ENCODE measurements at regions not wholly inside any gene's neighbourhood (a gene's known extent, or its start where the extent isn't known, plus 50 kb on each side); places are given as distances from the start of the nearest gene placed in this dataset.
"Not testable (repeated sequence)": the region's sequence is repeated elsewhere in the genome, so short reads cannot be mapped to it uniquely, and the experiment has no call there.

DNA sequence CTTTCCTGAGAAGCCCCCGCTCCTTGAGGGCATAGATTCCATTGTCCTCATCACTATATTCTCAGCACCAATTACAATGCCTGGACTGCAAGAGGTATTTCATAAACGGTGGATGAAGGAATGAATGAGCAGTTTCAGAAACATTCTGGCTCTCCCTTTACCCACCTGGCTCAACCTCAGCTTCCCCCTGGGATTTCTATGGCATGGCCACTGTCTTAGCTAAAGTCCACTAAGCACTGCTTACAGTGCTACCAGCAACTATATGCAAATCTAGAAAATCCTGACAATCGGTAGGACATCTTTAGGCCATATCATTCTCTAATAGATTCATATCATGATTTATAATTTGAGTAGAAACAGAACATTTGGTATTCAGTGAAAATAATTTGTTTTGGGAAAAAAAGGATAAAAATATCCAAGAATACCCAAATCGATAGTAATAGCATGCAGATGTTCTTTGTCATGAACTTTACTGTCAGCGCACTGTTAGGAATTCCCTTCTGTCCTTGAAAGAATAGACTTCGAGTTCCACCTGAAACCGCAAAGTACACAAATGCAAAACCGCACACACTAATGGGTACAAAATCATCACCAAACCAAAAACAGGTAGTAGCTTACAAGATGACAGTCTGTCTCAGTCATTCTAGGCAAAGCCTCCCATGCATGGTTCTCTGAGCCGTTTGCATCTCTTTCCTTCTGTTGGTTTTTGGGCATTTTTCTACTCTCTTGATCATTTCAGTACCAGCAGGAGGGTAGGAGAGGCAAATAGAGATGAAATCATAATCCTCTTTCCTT lies 303.6 kb upstream of the ID2 start:
- TF ChIP-seq, protein P1, sequence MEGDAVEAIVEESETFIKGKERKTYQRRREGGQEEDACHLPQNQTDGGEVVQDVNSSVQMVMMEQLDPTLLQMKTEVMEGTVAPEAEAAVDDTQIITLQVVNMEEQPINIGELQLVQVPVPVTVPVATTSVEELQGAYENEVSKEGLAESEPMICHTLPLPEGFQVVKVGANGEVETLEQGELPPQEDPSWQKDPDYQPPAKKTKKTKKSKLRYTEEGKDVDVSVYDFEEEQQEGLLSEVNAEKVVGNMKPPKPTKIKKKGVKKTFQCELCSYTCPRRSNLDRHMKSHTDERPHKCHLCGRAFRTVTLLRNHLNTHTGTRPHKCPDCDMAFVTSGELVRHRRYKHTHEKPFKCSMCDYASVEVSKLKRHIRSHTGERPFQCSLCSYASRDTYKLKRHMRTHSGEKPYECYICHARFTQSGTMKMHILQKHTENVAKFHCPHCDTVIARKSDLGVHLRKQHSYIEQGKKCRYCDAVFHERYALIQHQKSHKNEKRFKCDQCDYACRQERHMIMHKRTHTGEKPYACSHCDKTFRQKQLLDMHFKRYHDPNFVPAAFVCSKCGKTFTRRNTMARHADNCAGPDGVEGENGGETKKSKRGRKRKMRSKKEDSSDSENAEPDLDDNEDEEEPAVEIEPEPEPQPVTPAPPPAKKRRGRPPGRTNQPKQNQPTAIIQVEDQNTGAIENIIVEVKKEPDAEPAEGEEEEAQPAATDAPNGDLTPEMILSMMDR (conservative IDR thresholded peaks at IDR 0.05; ENCODE audit: control insufficient read depth, insufficient read depth, low read depth, low read length) = no peak
- H3K4me3 ChIP-seq (ENCODE audit: control insufficient read depth, low read depth, low read length) = no peak overlapping the region
- no peak for DNase-seq (ENCODE audit: low read depth)

DNA sequence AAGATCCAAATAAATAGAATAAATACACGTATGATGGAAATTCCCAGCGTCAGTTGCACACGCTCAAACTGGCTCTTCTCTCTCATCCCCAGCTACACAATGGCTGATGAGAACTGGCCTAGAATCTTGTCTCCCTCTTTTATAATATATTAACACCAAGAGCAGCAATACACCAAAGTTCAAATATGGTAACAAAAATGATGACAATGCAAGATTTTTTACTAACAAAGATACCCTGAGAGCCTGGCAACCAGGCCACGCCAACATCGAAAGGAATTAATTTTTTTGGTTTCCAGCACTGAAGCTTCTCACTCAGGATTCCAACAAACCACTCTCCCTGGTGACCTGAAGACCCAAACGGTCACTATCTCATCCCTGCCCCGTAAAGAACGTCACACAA lies 302.7 kb upstream of the ID2 start:
- TF ChIP-seq, protein P1 (conservative IDR thresholded peaks at IDR 0.05; ENCODE audit: control insufficient read depth, insufficient read depth, low read depth, low read length) = no peak
- H3K4me3 ChIP-seq (ENCODE audit: control insufficient read depth, low read depth, low read length) = no peak overlapping the region

DNA sequence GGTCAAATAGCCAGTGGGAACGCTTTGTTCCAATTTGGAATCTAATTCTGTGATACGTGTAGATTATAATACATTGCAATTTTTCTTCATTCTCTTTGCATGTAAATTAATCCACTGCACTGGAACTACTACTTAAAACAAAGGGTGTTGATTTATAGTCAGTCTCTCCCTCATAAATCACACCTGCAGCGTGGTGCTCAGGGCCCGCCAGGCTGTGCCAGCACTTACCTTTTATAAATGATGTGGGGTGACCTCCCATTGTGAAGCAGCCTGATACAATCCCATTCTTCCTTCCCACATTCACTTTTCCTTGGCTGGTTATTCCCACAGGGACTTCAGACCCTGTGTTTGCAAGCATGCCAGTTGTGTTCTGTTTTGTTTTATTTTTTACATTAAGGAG lies 302.3 kb upstream of the ID2 start:
- TF ChIP-seq, protein P1 (conservative IDR thresholded peaks at IDR 0.05; ENCODE audit: control insufficient read depth, insufficient read depth, low read depth, low read length) = no peak
- H3K4me3 ChIP-seq (ENCODE audit: control insufficient read depth, low read depth, low read length) = no peak overlapping the region
- DNase-seq (ENCODE audit: low read depth) = no peak

More for the DNA sequence above, 302.7 kb upstream of the ID2 start:
- DNase-seq (ENCODE audit: low read depth) = no peak

DNA sequence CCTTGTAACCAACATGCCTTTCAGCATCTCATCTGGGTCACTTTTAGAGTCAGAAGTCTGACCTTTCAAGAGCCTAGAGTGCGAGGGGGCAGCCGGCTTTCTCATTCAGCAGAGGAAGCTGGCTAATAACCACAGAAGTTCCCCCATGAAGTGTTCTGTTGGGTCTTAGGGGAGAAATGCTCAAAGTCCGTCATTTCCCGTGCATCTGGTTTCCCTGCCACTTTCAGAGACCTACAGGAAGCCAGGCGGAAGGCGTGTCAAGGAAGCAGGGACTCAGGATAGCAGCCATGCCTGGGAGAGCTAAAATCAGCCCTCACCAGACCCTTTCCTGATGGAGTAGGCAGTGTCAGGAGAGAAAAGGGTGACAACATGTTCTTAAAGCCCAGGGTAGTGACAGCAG lies 301.8 kb upstream of the ID2 start:
- no peak overlapping the region for H3K4me3 ChIP-seq (ENCODE audit: control insufficient read depth, low read depth, low read length)
- TF ChIP-seq, protein P1 (conservative IDR thresholded peaks at IDR 0.05; ENCODE audit: control insufficient read depth, insufficient read depth, low read depth, low read length) = no peak
- no peak for DNase-seq (ENCODE audit: low read depth)

DNA sequence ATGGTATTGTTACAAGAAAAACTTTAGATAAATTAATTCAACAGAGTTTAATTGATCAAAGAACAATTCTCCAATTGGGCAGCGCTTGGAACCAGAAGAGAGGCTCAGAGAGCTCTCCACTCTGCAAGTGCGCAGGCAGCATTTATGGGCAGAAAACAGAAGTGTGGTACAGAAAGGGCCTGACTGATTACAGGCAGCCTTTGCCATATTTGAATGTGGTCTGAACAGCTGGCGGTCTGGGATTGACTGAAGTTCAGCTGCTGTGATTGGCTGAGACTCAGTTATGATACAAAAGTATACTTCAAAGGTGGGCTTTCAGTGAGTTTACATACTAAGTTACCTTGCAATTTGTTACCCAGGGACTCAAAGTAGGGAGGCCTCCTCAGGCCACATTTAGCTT lies 301.3 kb upstream of the ID2 start:
- no peak overlapping the region for H3K4me3 ChIP-seq (ENCODE audit: control insufficient read depth, low read depth, low read length)
- no peak for DNase-seq (ENCODE audit: low read depth)
- TF ChIP-seq, protein P1 (conservative IDR thresholded peaks at IDR 0.05; ENCODE audit: control insufficient read depth, insufficient read depth, low read depth, low read length) = no peak

DNA sequence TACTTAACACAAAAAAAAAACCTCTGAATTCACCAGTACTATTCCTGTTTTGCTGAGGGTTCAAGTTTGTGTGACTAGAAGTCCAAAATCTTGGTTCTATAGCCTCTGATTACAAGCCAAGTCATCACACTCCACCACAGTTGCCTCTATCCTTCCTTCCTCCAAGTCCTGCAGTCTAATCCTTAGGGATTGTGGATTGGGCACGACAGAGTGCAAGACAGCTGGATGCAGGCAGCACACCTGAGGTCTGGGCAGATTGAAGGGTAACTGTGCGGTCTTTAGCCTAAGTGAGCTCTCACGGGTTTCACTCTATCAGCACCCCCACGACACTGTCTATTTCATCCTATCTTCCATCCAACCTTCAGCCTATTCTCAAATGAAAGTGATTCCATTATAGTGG lies 299.4 kb upstream of the ID2 start:
- DNase-seq (ENCODE audit: low read depth) = no peak
- TF ChIP-seq, protein P1 (conservative IDR thresholded peaks at IDR 0.05; ENCODE audit: control insufficient read depth, insufficient read depth, low read depth, low read length) = no peak
- no peak overlapping the region for H3K4me3 ChIP-seq (ENCODE audit: control insufficient read depth, low read depth, low read length)

DNA sequence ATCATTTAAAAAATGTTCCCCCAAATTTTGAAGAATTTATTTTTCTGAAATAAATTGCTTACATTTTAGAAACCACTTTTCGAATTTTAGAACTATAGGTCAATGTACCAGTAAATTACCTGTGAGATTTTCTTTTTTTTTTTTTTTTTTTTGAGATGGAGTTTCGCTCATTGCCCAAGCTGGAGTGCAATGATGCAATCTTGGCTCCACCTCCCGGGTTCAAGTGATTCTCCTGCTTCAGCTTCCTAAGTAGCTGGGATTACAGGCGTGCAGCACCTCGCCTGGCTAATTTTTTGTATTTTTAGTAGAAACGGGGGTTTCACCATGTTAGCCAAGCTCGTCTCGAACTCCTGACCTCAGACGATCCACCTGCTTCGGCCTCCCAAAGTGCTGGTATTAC lies 295.1 kb upstream of the ID2 start:
- not testable (repeated sequence) for H3K4me3 ChIP-seq (ENCODE audit: control insufficient read depth, low read depth, low read length); DNase-seq (ENCODE audit: low read depth)

Data from fibroblast of mammary gland (primary cell).